ENCODE measurements at regions not wholly inside any gene's neighbourhood (a gene's known extent, or its start where the extent isn't known, plus 50 kb on each side); places are given as distances from the start of the nearest gene placed in this dataset.
"Not testable (repeated sequence)": the region's sequence is repeated elsewhere in the genome, so short reads cannot be mapped to it uniquely, and the experiment has no call there.

DNA sequence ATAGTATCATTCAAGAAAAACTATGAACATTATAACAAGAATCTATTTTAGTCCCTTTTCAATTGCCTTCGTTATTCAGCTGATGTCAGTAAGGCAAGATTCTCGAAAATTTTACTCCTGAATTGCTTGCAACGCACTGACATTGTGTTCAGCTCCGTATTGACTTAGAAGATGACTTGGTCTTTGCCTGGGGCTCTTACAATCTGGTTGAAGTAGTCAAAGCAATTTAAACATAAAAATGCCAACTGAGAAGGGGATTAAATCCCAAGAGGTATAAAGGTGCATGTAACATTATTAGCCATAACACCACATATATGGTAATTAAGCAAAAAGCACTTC, 507.1 kb downstream of the CENPC start:
- DNase-seq (ENCODE audit: low read depth, low spot score), result no peak

DNA sequence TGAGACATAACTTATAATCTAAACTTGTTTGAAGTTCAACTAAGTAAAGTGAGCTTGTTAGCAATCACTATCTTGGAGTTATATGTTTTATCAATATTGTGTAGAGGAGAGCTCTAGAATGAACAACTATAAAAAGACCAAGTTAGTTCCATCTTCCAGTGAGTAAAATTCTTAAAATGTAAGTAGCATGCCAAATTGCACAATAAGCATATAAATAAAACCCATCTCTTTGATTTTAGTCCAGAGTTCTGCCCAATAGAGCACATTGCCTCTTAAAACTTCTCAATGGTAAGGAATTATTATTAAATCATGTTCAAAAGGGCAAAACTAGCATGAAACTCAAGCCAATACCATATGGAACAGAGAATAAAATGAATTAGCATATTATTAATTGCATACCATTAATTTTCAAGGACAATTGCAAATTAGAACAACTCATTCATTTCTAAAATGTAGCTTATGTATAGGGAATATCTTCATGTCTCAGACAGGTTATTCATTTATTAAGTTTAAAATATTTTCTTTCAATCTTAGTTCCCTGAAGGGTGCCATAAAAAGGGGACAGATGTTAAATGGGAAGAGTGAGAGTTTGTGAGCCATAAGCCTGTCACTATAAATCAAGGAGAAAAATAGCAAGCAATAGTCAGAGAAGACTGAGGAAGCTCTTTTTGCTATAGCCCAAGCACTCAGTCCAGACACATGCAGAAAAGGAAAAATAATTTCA, 507.6 kb downstream of the CENPC start:
- DNase-seq (ENCODE audit: low read depth, low spot score), result no peak

DNA sequence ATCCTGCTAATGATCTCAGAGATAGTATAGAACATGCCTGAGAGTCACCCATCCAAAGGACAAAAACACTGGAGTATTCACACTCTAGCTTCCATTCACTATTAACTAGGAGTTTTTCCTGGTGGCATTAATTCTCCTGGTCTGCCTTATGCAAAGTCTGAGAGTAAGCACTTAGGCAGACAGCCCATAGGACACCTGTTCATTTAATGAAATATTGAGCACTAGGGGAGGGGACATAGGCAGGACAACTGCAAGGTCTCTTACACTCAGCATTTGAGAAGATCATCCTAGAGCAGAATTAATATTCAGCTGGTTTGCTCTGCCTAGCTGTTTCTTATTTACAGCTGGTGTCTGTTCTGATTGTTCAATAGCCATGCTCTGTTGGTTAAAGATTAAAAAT, 508.5 kb downstream of the CENPC start:
- DNase-seq (ENCODE audit: low read depth, low spot score), result no peak

GRCh38 chr4:67035986-67036385, 509.3 kb downstream of the CENPC start:
- DNase-seq (ENCODE audit: low read depth, low spot score), result no peak

GRCh38 chr4:67035501-67035900, 509.8 kb downstream of the CENPC start:
- no peak for DNase-seq (ENCODE audit: low read depth, low spot score)

DNA sequence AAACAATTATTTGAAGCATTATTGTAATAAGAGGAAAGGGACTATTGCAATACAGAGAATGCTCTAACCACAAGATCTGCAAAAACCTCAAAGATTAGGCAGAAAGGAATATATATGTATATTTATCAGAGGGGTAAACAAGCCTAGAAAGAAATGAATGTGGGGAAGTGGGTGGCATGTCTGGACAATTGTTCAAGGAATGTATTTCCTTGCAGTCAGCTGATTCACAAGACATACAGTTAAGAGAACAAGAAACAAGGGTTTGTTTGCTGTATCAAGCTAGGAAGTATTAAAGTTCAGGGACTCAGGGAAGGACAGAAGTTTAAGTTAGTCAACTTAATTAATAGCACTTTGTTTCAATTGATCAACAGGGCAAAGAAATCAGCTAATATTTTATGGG, 514.7 kb downstream of the CENPC start:
- no peak for DNase-seq (ENCODE audit: low read depth, low spot score)

DNA sequence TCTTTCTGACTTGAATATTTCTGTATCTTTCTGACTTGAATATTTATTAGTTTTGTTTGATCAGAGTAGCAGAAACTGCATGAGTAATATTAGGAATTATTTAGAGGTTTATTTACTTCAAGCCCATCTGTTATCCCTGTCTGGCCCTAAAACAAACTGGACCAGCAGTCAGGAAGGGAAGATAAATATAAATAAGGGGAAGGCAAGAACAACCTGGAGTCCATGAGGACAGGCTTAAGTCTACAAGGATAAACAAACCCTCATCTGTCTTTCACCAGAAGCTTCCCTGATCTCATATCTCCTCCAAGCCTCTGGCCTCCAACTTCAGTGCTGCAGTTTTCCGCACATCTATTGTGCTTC, 524.9 kb downstream of the CENPC start:
- DNase-seq (ENCODE audit: low read depth, low spot score), result no peak

GRCh38 chr4:67019686-67020437, 525.4 kb downstream of the CENPC start:
- DNase-seq (ENCODE audit: low read depth, low spot score), result no peak

GRCh38 chr4:67014592-67014991, 530.7 kb downstream of the CENPC start:
- no peak for DNase-seq (ENCODE audit: low read depth, low spot score)

DNA sequence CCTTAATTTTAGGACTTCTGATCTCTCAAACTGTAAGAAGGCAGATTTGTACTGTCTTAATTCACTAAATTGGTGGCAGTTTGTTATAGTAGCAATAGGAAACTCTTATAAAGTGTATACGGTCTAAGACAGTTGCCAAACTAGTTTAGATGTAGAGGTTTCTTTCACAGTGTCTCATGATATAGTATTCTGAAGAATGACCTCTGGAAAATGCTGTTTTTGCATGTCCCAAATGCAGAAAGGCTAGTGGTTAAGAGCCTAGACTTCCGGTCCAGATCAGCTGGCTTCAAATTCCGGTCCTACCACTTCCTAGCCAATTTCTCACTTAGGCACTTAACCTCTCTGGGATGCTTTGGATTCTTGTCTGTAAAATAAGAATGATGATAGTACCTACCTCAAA, 538.5 kb downstream of the CENPC start:
- no peak for DNase-seq (ENCODE audit: low read depth, low spot score)

DNA sequence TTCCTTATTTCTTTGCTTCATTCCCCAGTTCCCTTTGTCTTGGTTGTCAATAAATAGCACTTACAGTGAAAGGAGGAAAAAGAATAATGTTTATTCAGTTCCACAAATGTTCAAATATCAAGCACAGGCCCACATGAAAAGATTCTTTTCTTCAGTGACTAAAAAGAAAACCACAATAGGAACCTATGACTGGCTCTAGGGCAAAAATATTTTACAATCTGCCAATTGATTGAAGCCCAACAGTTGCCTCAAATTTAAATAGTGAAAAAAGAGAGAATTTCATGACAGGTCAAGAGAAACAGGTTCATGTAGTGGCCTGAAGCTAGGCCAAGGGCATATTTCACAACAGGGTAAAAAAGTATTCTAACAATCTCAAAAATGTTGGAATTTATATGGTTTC, 553.8 kb downstream of the CENPC start:
- no peak for DNase-seq (ENCODE audit: low read depth, low spot score)

- DNase-seq (ENCODE audit: low read depth, low spot score), result no peak
These were observed 570.6 kb downstream of the CENPC start for GRCh38 chr4:66974665-66975064.

DNA sequence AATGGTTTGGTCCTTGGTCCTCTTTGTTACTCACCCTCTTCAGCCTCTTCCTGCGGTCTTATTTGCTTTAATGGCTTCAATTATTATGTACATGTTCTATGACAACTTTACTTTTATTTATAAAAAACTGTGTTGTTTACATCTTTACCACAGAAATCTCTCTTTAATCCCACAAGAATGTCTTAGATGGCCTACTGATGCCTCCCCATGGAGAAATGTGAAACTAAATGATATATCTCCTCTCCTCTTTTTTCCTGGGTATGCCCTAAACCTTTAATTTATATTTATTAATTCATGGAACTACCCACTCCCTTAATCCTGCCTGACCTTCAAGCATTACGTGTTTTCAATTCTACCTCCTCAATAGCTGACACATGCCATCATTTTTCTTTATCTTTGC, 573.2 kb downstream of the CENPC start:
- no peak for DNase-seq (ENCODE audit: low read depth, low spot score)

GRCh38 chr4:66964467-66964866, 580.8 kb downstream of the CENPC start:
- no peak for DNase-seq (ENCODE audit: low read depth, low spot score)

GRCh38 chr4:66963084-66963483, 582.2 kb downstream of the CENPC start:
- DNase-seq (ENCODE audit: low read depth, low spot score), result no peak

GRCh38 chr4:66959207-66959606, 586.1 kb downstream of the CENPC start:
- no peak for DNase-seq (ENCODE audit: low read depth, low spot score)

GRCh38 chr4:66956852-66957251, 588.5 kb downstream of the CENPC start:
- no peak for DNase-seq (ENCODE audit: low read depth, low spot score)

GRCh38 chr4:66956426-66956825, 588.9 kb downstream of the CENPC start:
- DNase-seq (ENCODE audit: low read depth, low spot score), result no peak

GRCh38 chr4:66955784-66956183, 589.5 kb downstream of the CENPC start:
- DNase-seq (ENCODE audit: low read depth, low spot score), result no peak

GRCh38 chr4:66949419-66949818, 595.9 kb downstream of the CENPC start:
- no peak for DNase-seq (ENCODE audit: low read depth, low spot score)

GRCh38 chr4:66946761-66947160, 598.5 kb downstream of the CENPC start:
- DNase-seq (ENCODE audit: low read depth, low spot score), result no peak

GRCh38 chr4:66943112-66943511, 602.2 kb downstream of the CENPC start:
- DNase-seq (ENCODE audit: low read depth, low spot score), result no peak

GRCh38 chr4:66931981-66932380, 613.3 kb downstream of the CENPC start:
- DNase-seq (ENCODE audit: low read depth, low spot score), result not testable (repeated sequence)

DNA sequence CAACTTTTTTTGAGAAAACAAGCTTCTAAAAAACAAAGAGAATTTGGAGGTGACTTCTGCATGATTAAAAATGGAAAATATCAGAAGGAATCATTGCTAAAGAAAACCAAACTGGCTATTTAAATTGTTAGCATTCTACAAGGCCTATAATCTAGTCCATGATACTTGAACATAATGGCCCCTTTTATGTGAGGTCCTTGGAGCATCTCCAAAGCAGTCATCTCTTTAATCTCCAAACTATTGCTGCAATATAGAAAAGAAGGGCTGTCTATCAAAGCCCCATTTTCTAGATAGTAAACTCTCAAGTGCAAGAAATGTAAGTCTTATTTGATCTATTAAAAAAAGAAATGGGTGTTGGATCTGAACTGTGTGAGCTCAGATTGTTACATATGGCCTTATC, 615.1 kb downstream of the CENPC start:
- DNase-seq (ENCODE audit: low read depth, low spot score), result no peak
